Neural crest cell (in vitro differentiated cells): ENCODE measurements at regions not wholly inside any gene's neighbourhood (a gene's known extent, or its start where the extent isn't known, plus 50 kb on each side); places are given as distances from the start of the nearest gene placed in this dataset.

Source experiments
- DNase-seq: peaks from one replicate; pipeline ENCODE4 v3.0.0; 2021; ENCODE audit warnings: low read depth, mixed read lengths, low spot score
- H3K27ac Mint-ChIP-seq: one replicate; pipeline ENCODE4 v1.8.0; 2021; ENCODE audit warnings: mild to moderate bottlenecking, mixed read lengths; ENCODE audit not compliant: unreplicated experiment
- H3K27me3 Mint-ChIP-seq: 2 replicates; pipeline ENCODE4 v1.8.0; 2021; ENCODE audit warnings: low read depth, mild to moderate bottlenecking, mixed read lengths
- H3K36me3 Mint-ChIP-seq: 2 replicates; pipeline ENCODE4 v1.8.0; 2021; ENCODE audit warnings: low read depth, mild to moderate bottlenecking, mixed read lengths
- H3K4me1 Mint-ChIP-seq: 2 replicates; pipeline ENCODE4 v1.8.0; 2021; ENCODE audit warnings: mixed read lengths
- H3K4me3 Mint-ChIP-seq: one replicate; pipeline ENCODE4 v1.8.0; 2021; ENCODE audit warnings: mild to moderate bottlenecking, mixed read lengths
- H3K9me3 Mint-ChIP-seq: 2 replicates; pipeline ENCODE4 v1.8.0; 2021; ENCODE audit warnings: mixed read lengths
- CTCF ChIP-seq: fragments of 200-600 bp; sonication (generic); conservative IDR thresholded peaks from 2 replicates; pipeline ENCODE4 v1.5.0; 2021; ENCODE audit warnings: antibody characterized with exemption, mild to moderate bottlenecking

GRCh38 chr21:22409571-22409970 lies 1411.4 kb downstream of the NCAM2 start:
- no peaks in the 10 kb centered on the region for H3K27me3 Mint-ChIP-seq
- no peak overlapping the region for H3K4me3 Mint-ChIP-seq
- H3K27ac Mint-ChIP-seq = no peak overlapping the region

GRCh38 chr21:22416555-22416954 lies 1418.3 kb downstream of the NCAM2 start:
- no peaks in the 10 kb centered on the region for H3K4me1 Mint-ChIP-seq

More at GRCh38 chr21:22409571-22409970, 1411.4 kb downstream of the NCAM2 start:
- DNase-seq = no peak
- H3K4me1 Mint-ChIP-seq = no peaks in the 10 kb centered on the region
- H3K9me3 Mint-ChIP-seq = peaks cover 2% of the 10 kb centered on the region
- no peaks in the 10 kb centered on the region for H3K36me3 Mint-ChIP-seq
- no peak for TF ChIP-seq CTCF

DNA sequence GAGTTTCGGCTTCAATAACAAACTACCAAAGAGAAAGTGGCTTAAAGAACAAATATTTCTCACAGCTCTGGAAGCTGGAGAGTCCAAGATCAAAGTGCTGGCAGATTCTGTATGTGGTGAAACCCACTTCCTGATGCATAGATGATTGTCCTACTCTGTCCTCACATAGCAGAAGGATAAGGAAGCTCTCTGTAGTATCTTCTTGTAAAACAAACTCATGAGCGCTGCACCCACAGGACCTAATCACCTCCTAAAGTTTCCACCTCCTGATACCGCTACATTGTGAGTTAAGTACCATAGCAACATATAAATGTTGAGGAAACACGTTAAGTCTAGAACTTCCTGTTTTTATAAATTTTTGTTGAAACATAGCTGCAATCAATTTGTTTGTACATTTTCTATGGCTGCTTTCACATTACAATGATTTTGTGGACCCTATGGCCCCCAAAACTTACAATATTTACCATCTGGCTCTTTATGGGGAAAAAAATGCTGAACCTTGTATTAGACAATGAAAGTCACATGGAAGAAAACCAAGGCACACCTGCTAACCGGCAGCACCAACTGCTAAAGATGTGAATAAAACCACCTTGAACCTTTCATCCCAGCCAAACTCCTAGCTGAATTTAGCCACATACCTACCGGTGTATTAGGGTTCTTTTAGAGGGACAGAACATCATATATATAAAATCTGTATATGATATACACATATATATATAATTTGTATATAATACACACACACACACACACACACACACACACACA lies 1423.4 kb downstream of the NCAM2 start:
- no peaks in the 10 kb centered on the region for H3K36me3 Mint-ChIP-seq
- no peaks in the 10 kb centered on the region for H3K9me3 Mint-ChIP-seq

More at GRCh38 chr21:22416555-22416954, 1418.3 kb downstream of the NCAM2 start:
- Mint-ChIP-seq H3K36me3 (no peaks in the 10 kb centered on the region), H3K4me3 (no peak overlapping the region), H3K27me3 (no peaks in the 10 kb centered on the region), H3K27ac (no peak overlapping the region), H3K9me3 (peaks cover under 1% of the 10 kb centered on the region)
- DNase-seq = no peak
- TF ChIP-seq CTCF = no peak

GRCh38 chr21:22438428-22439086 lies 1440.3 kb downstream of the NCAM2 start:
- TF ChIP-seq CTCF = peak; percentile 16
- H3K4me3 Mint-ChIP-seq = no peak overlapping the region
- H3K27me3 Mint-ChIP-seq = no peaks in the 10 kb centered on the region
- H3K9me3 Mint-ChIP-seq = no peaks in the 10 kb centered on the region
- no peak overlapping the region for H3K27ac Mint-ChIP-seq
- no peaks in the 10 kb centered on the region for H3K4me1 Mint-ChIP-seq
- no peaks in the 10 kb centered on the region for H3K36me3 Mint-ChIP-seq
- DNase-seq = no peak

More for the DNA sequence above, 1423.4 kb downstream of the NCAM2 start:
- Mint-ChIP-seq H3K4me1 (no peaks in the 10 kb centered on the region), H3K4me3 (no peak overlapping the region), H3K27ac (no peak overlapping the region), H3K27me3 (no peaks in the 10 kb centered on the region)
- no peak for TF ChIP-seq CTCF
- DNase-seq = no peak

DNA sequence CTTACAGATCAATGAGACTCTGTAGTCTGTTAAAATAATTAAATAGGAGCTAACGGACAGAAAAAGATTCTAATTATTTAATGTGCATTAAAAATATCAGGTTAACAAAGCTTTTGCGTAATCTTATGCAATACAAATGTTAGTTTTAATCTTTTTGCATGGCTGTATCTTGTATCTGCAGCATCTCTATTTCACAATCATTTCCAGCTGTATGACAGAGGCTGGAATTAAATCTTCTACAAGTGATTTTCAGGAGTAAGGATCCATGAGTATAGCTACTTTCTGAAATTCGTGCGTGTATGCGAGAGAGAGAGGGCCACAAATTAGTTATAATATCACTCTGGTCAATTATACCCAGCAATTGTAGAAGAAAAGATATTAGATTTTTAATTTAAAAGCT lies 1446.8 kb downstream of the NCAM2 start:
- Mint-ChIP-seq H3K9me3 (peaks cover 4% of the 10 kb centered on the region), H3K27me3 (no peaks in the 10 kb centered on the region), H3K27ac (no peak overlapping the region), H3K36me3 (no peaks in the 10 kb centered on the region), H3K4me3 (no peak overlapping the region), H3K4me1 (no peaks in the 10 kb centered on the region)
- no peak for TF ChIP-seq CTCF
- DNase-seq = no peak
